H1 (cell line): ENCODE measurements at regions not wholly inside any gene's neighbourhood (a gene's known extent, or its start where the extent isn't known, plus 50 kb on each side); places are given as distances from the start of the nearest gene placed in this dataset.

Source experiments
- CTCF ChIA-PET: fragments of 300-600 bp; sonication (Branson Sonifier 250); formaldehyde crosslinking; loops from one replicate; lab custom pipeline; 2021; ENCODE audit not compliant: partially characterized antibody; lab: Charles Lee
- POLR2A ChIA-PET: fragments of 300-600 bp; sonication (Branson Sonifier 250); formaldehyde crosslinking; loops from one replicate; lab custom pipeline; 2021; ENCODE audit warnings: inconsistent platforms; ENCODE audit not compliant: partially characterized antibody; lab: Charles Lee
- DNase-seq, 2 experiments: peaks; one replicate each; pipeline versions ENCODE4 v3.0.0 to v3.0.0-alpha.2; 2010 to 2022; ENCODE audit warnings: low spot score in 2 of 2, low read depth in 1 of 2, mixed read lengths in 1 of 2
- FAIRE-seq: peaks from 2 replicates; lab custom pipeline; 2011; peaks lifted over from hg19 to GRCh38; lab: Jason Lieb, UNC
- H2AFZ ChIP-seq: 2 replicates; pipeline ENCODE4 v1.8.1; 2012; ENCODE audit warnings: low read length, inconsistent platforms
- H2AK5ac ChIP-seq: 2 replicates; pipeline ENCODE4 v1.6.1; 2013; ENCODE audit warnings: low read depth, low read length
- H2BK120ac ChIP-seq: replicated peaks from 2 replicates; pipeline ENCODE3; 2013; ENCODE audit warnings: low read depth, low read length, inconsistent platforms
- H2BK12ac ChIP-seq: 2 replicates; pipeline ENCODE4 v1.6.1; 2013; ENCODE audit warnings: low read depth, low read length
- H2BK15ac ChIP-seq: 2 replicates; pipeline ENCODE4 v1.6.1; 2013; ENCODE audit warnings: low read length
- H2BK20ac ChIP-seq: 2 replicates; pipeline ENCODE4 v1.6.1; 2013; ENCODE audit warnings: low read length
- H2BK5ac ChIP-seq: 2 replicates; pipeline ENCODE4 v1.6.1; 2013; ENCODE audit warnings: low read depth, low read length
- H3K14ac ChIP-seq: 2 replicates; pipeline ENCODE4 v1.6.1; 2013; ENCODE audit warnings: inconsistent platforms; ENCODE audit not compliant: insufficient read length
- H3K18ac ChIP-seq: 2 replicates; pipeline ENCODE4 v1.6.1; 2013; ENCODE audit warnings: low read length; ENCODE audit errors: extremely low read depth
- H3K23ac ChIP-seq: 2 replicates; pipeline ENCODE4 v1.6.1; 2013; ENCODE audit warnings: inconsistent platforms; ENCODE audit not compliant: insufficient read length
- H3K23me2 ChIP-seq: 2 replicates; pipeline ENCODE4 v1.6.1; 2013; ENCODE audit warnings: low read depth, low read length
- H3K27ac ChIP-seq: 2 replicates; pipeline ENCODE4 v1.6.1; 2011; ENCODE audit warnings: low read depth, low read length, inconsistent platforms
- H3K27me3 ChIP-seq, 4 experiments: replicated peaks in 1 of 4; 1 replicate in 1 of 4; 2 replicates in 3 of 4; pipeline versions ENCODE4 v1.6.1 to v1.8.1; 2011 to 2013; ENCODE audit warnings: low read length in 3 of 4, mild to moderate bottlenecking in 3 of 4, inconsistent platforms in 2 of 4, mixed read lengths in 2 of 4, moderate library complexity in 1 of 4; ENCODE audit not compliant: control insufficient read depth in 3 of 4, insufficient read depth in 3 of 4; ENCODE audit errors: extremely low read depth in 1 of 4
- H3K36me3 ChIP-seq, 4 experiments: 2 replicates each; pipeline versions ENCODE4 v1.6.1 to v1.8.1; 2011 to 2013; ENCODE audit warnings: mild to moderate bottlenecking in 4 of 4, low read length in 3 of 4, moderate library complexity in 2 of 4, control low read depth in 1 of 4, inconsistent platforms in 1 of 4; ENCODE audit not compliant: insufficient read depth in 4 of 4, control insufficient read depth in 2 of 4
- H3K4ac ChIP-seq: replicated peaks from 2 replicates; pipeline ENCODE3; 2013; ENCODE audit warnings: low read length, low read depth, mixed read lengths, inconsistent platforms; ENCODE audit not compliant: insufficient read length
- H3K4me1 ChIP-seq, 4 experiments: replicated peaks in 1 of 4; 1 replicate in 1 of 4; 2 replicates in 3 of 4; pipeline versions ENCODE4 v1.6.1 to v1.8.1; 2011 to 2013; ENCODE audit warnings: low read length in 3 of 4, inconsistent platforms in 2 of 4, mixed read lengths in 1 of 4; ENCODE audit not compliant: insufficient read depth in 4 of 4, control insufficient read depth in 3 of 4
- H3K4me2 ChIP-seq, 2 experiments: 2 replicates each; pipeline versions ENCODE4 v1.6.1 to v1.8.1; 2011 to 2013; ENCODE audit warnings: low read depth in 2 of 2, low read length in 2 of 2, control low read depth in 1 of 2, inconsistent platforms in 1 of 2, mild to moderate bottlenecking in 1 of 2; ENCODE audit not compliant: insufficient read depth in 1 of 2
- H3K4me3 ChIP-seq, 4 experiments: fragments of 200-600, 300-600 bp in 1 of 4; sonication (generic), shearing (Covaris generic), sonication (Bioruptor Twin) in 1 of 4; 2 replicates each; pipeline versions ENCODE4 v1.5.1 to v1.8.1; 2011 to 2016; ENCODE audit warnings: low read length in 4 of 4, low read depth in 3 of 4, control low read depth in 2 of 4, inconsistent platforms in 2 of 4, mild to moderate bottlenecking in 2 of 4, mixed read lengths in 1 of 4, moderate library complexity in 1 of 4; ENCODE audit not compliant: insufficient read depth in 2 of 4; ENCODE audit errors: extremely low read depth in 1 of 4
- H3K56ac ChIP-seq: replicated peaks from 2 replicates; pipeline ENCODE3; 2013; ENCODE audit warnings: low read depth, mild to moderate bottlenecking, mixed read lengths, low read length, inconsistent platforms; ENCODE audit not compliant: insufficient read length
- H3K79me1 ChIP-seq: 2 replicates; pipeline ENCODE4 v1.6.1; 2013; ENCODE audit warnings: low read depth, low read length, control low read depth
- H3K79me2 ChIP-seq, 2 experiments: 2 replicates each; pipeline versions ENCODE4 v1.6.1 to v1.8.1; 2012 to 2013; ENCODE audit warnings: low read length in 2 of 2, mild to moderate bottlenecking in 2 of 2, inconsistent platforms in 1 of 2; ENCODE audit not compliant: insufficient read depth in 2 of 2, control insufficient read depth in 1 of 2
- H3K9ac ChIP-seq, 4 experiments: replicated peaks in 1 of 4; 1 replicate in 1 of 4; 2 replicates in 3 of 4; pipeline versions ENCODE4 v1.6.1 to v1.8.1; 2011 to 2013; ENCODE audit warnings: low read depth in 3 of 4, low read length in 3 of 4, control low read depth in 2 of 4, mild to moderate bottlenecking in 2 of 4, moderate library complexity in 2 of 4, inconsistent platforms in 1 of 4; ENCODE audit errors: extremely low read depth in 1 of 4
- H3K9me3 ChIP-seq, 2 experiments: 2 replicates each; pipeline versions ENCODE4 v1.6.1 to v1.8.1; 2012 to 2013; ENCODE audit warnings: mild to moderate bottlenecking in 2 of 2, moderate library complexity in 2 of 2, control low read depth in 1 of 2, inconsistent platforms in 1 of 2, low read depth in 1 of 2, low read length in 1 of 2, mixed read lengths in 1 of 2; ENCODE audit not compliant: insufficient read depth in 2 of 2
- H4K20me1 ChIP-seq, 2 experiments: replicated peaks in 1 of 2; 2 replicates each; pipeline versions ENCODE3 to v1.8.1; 2011 to 2013; ENCODE audit warnings: inconsistent platforms in 2 of 2, low read length in 2 of 2, mild to moderate bottlenecking in 1 of 2; ENCODE audit not compliant: insufficient read depth in 2 of 2, control insufficient read depth in 1 of 2
- H4K5ac ChIP-seq: 2 replicates; pipeline ENCODE4 v1.6.1; 2013; ENCODE audit warnings: low read length, low read depth, mixed read lengths, inconsistent platforms; ENCODE audit not compliant: insufficient read length
- H4K8ac ChIP-seq: 2 replicates; pipeline ENCODE4 v1.8.0; 2013; ENCODE audit warnings: mild to moderate bottlenecking, moderate library complexity, low read length, inconsistent platforms; ENCODE audit not compliant: insufficient read depth; ENCODE audit errors: extremely low read depth
- H4K91ac ChIP-seq: replicated peaks from 2 replicates; pipeline ENCODE3; 2013; ENCODE audit warnings: low read length, mixed read lengths, inconsistent platforms; ENCODE audit not compliant: insufficient read length
- BRCA1 ChIP-seq: IDR thresholded peaks from 2 replicates; pipeline ENCODE4 v1.6.1; 2012; ENCODE audit warnings: low read depth, low read length, improper control_type of control experiment
- CBX8 ChIP-seq: fragments of 300-800, 300-1000 bp; sonication (generic); IDR thresholded peaks from 2 replicates; pipeline ENCODE4 v1.7.1; 2016; ENCODE audit warnings: low read depth, low read length, borderline replicate concordance
- CTCF ChIP-seq, 3 experiments: IDR thresholded peaks; 1 replicate in 2 of 3; 2 replicates in 1 of 3; pipeline versions ENCODE4 v1.5.1 to v1.6.1; 2011; ENCODE audit warnings: low read length in 3 of 3, mild to moderate bottlenecking in 3 of 3, inconsistent platforms in 2 of 3, low read depth in 1 of 3, moderate library complexity in 1 of 3; ENCODE audit not compliant: insufficient read depth in 1 of 3; ENCODE audit errors: control extremely low read depth in 1 of 3
- GTF2F1 ChIP-seq: IDR thresholded peaks from 2 replicates; pipeline ENCODE4 v1.6.1; 2012; ENCODE audit warnings: low read depth, low read length, improper control_type of control experiment, borderline replicate concordance
- HDAC2 ChIP-seq, 2 experiments: fragments of 300-600 bp in 1 of 2; sonication (generic) in 1 of 2; IDR thresholded peaks; 2 replicates each; pipeline ENCODE4 v1.6.1; 2011 to 2012; ENCODE audit warnings: low read depth in 2 of 2, low read length in 2 of 2, mild to moderate bottlenecking in 2 of 2, moderate library complexity in 2 of 2, borderline replicate concordance in 1 of 2, inconsistent platforms in 1 of 2
- HDAC6 ChIP-seq: IDR thresholded peaks from one replicate; pipeline ENCODE4 v1.7.1; 2012; ENCODE audit warnings: low read depth, mild to moderate bottlenecking, inconsistent platforms, low read length, moderate library complexity
- KDM1A ChIP-seq: fragments of 200-600, 300-600 bp; sonication (generic); IDR thresholded peaks from 2 replicates; pipeline ENCODE4 v1.7.1; 2016; ENCODE audit warnings: mild to moderate bottlenecking, low read length, borderline replicate concordance
- POLR2A ChIP-seq, 2 experiments: IDR thresholded peaks; 1 replicate in 1 of 2; 2 replicates in 1 of 2; pipeline ENCODE4 v1.6.1; 2011; ENCODE audit warnings: low read depth in 2 of 2, low read length in 2 of 2, mild to moderate bottlenecking in 2 of 2; ENCODE audit errors: control extremely low read depth in 1 of 2
- RXRA ChIP-seq: IDR thresholded peaks from 2 replicates; pipeline ENCODE4 v1.6.1; 2011; ENCODE audit warnings: low read depth, mild to moderate bottlenecking, low read length, moderate library complexity; ENCODE audit not compliant: insufficient read depth
- TAF7 ChIP-seq: optimal IDR thresholded peaks from 2 replicates; pipeline ENCODE3; 2011; ENCODE audit warnings: low read depth, mild to moderate bottlenecking, inconsistent platforms, low read length, moderate library complexity, borderline replicate concordance
- USF2 ChIP-seq: IDR thresholded peaks from 2 replicates; pipeline ENCODE4 v1.6.1; 2011; ENCODE audit warnings: low read length, improper control_type of control experiment
- WGBS, 2 experiments: shearing (Covaris generic) in 1 of 2; methylation state at CpG; one replicate each; pipeline versions ENCODE4 v1.1.6 to v1.1.7; 2013 to 2015; ENCODE audit warnings: low lambda C conversion rate in 2 of 2, mixed read lengths in 2 of 2, inconsistent platforms in 1 of 2, low coverage in 1 of 2, missing lambda C conversion rate in 1 of 2; ENCODE audit not compliant: insufficient replicate concordance in 2 of 2, insufficient coverage in 1 of 2, insufficient read length in 1 of 2; ENCODE audit errors: extremely low coverage in 1 of 2, missing lambda C conversion rate in 1 of 2; 5-methylcytosine and 5-hydroxymethylcytosine counted together

- H3K79me1 ChIP-seq = no peaks in the 10 kb centered on the region
- no peak for TF ChIP-seq USF2
- TF ChIP-seq POLR2A (IDR thresholded peaks at IDR 0.05; ENCODE audit: control extremely low read depth in 1 of 2, low read depth in 2 of 2, low read length in 2 of 2) = no peak
- TF ChIP-seq BRCA1 = no peak
- no peak for TF ChIP-seq HDAC6
- TF ChIP-seq CTCF (IDR thresholded peaks at IDR 0.05; ENCODE audit: control extremely low read depth in 1 of 3, insufficient read depth in 1 of 3, low read depth in 1 of 3, low read length in 3 of 3) = no peak
- TF ChIP-seq HDAC2 (IDR thresholded peaks at IDR 0.05; ENCODE audit: borderline replicate concordance in 1 of 2, low read depth in 2 of 2, low read length in 2 of 2) = no peak
- no peak for TF ChIP-seq GTF2F1
- TF ChIP-seq CBX8 = no peak
- TF ChIP-seq KDM1A = no peak
- TF ChIP-seq TAF7 = no peak
- no peak for TF ChIP-seq RXRA
- TF ChIP-seq, all 59 proteins: peak for 0
- no peak overlapping the region for H3K9ac ChIP-seq
- H2AFZ ChIP-seq = no peak overlapping the region
- H2BK12ac ChIP-seq = no peak overlapping the region
- no peak overlapping the region for H3K56ac ChIP-seq
- no peaks in the 10 kb centered on the region for H4K20me1 ChIP-seq
- no peak overlapping the region for H2BK5ac ChIP-seq
- H2AK5ac ChIP-seq = no peak overlapping the region
- no peak overlapping the region for H3K4me3 ChIP-seq
- H3K79me2 ChIP-seq = no peaks in the 10 kb centered on the region
- H4K91ac ChIP-seq = no peak overlapping the region
- H3K23me2 ChIP-seq = no peaks in the 10 kb centered on the region
- peaks cover 0 to 3% of the 10 kb centered on the region in 2 experiments; a peak in 1 of 4 replicates for H3K9me3 ChIP-seq
- H3K18ac ChIP-seq = no peak overlapping the region
- no peak overlapping the region for H2BK20ac ChIP-seq
- no peak overlapping the region for H3K27ac ChIP-seq
- peaks cover 0 to 8% (median 8%) of the 10 kb centered on the region in 4 experiments; a peak in 6 of 7 replicates for H3K4me1 ChIP-seq
- no peak overlapping the region for H2BK120ac ChIP-seq
- H3K14ac ChIP-seq = no peak overlapping the region
- no peak overlapping the region for H4K5ac ChIP-seq
- no peak overlapping the region for H3K4ac ChIP-seq
- H3K23ac ChIP-seq = no peak overlapping the region
- no peak for DNase-seq
- no peaks in the 10 kb centered on the region for H3K36me3 ChIP-seq
- ChIA-PET CTCF (no interaction called here), POLR2A (no interaction called here)
- no peaks in the 10 kb centered on the region for H3K27me3 ChIP-seq
- no peak overlapping the region for H3K4me2 ChIP-seq
- H2BK15ac ChIP-seq = no peak overlapping the region
- no peak overlapping the region for H4K8ac ChIP-seq
- WGBS, 2 experiments = 74% methylated on average over 1 of the region's 1 CpG; no CpG with 5 or more reads in 1 of the 2 experiments
- FAIRE-seq = no peak
Measured at GRCh38 chr3:187902936-187903335, 157.7 kb upstream of the BCL6 start.
